Hematopoietic multipotent progenitor cell treated with erythropoietin and hydrocortisone succinate and interleukin-3 and kit ligand, for 6 days (in vitro differentiated cells): ENCODE measurements at regions not wholly inside any gene's neighbourhood (a gene's known extent, or its start where the extent isn't known, plus 50 kb on each side); places are given as distances from the start of the nearest gene placed in this dataset.

Source experiments
- DNase-seq: peaks from one replicate; pipeline ENCODE4 v3.0.0-alpha.2; 2015

GRCh38 chr13:106159295-106160195, 375.9 kb downstream of the EFNB2 start:
- DNase-seq: no peak

GRCh38 chr13:106156468-106156867, 379.0 kb downstream of the EFNB2 start:
- no peak for DNase-seq

GRCh38 chr13:106155411-106155810, 380.1 kb downstream of the EFNB2 start:
- DNase-seq: no peak

- DNase-seq: no peak
Observed at GRCh38 chr13:106153876-106154275, 381.6 kb downstream of the EFNB2 start.

- DNase-seq: no peak
Observed at GRCh38 chr13:106153041-106153440, 382.4 kb downstream of the EFNB2 start.

GRCh38 chr13:106152047-106152446, 383.4 kb downstream of the EFNB2 start:
- DNase-seq: no peak

- no peak for DNase-seq
Observed at GRCh38 chr13:106151056-106151699, 384.3 kb downstream of the EFNB2 start.

- DNase-seq: no peak
Observed at GRCh38 chr13:106145997-106146864, 389.2 kb downstream of the EFNB2 start.

GRCh38 chr13:106145070-106145469, 390.4 kb downstream of the EFNB2 start:
- no peak for DNase-seq

GRCh38 chr13:106143930-106144709, 391.3 kb downstream of the EFNB2 start:
- DNase-seq: no peak

GRCh38 chr13:106143392-106143791, 392.1 kb downstream of the EFNB2 start:
- DNase-seq: no peak

GRCh38 chr13:106140476-106140875, 395.0 kb downstream of the EFNB2 start:
- no peak for DNase-seq

GRCh38 chr13:106139942-106140341, 395.5 kb downstream of the EFNB2 start:
- no peak for DNase-seq

- DNase-seq: no peak
Observed at GRCh38 chr13:106139377-106139776, 396.1 kb downstream of the EFNB2 start.

GRCh38 chr13:106138620-106139019, 396.8 kb downstream of the EFNB2 start:
- no peak for DNase-seq

GRCh38 chr13:106133025-106133424, 402.4 kb downstream of the EFNB2 start:
- no peak for DNase-seq

- DNase-seq: no peak
Observed at GRCh38 chr13:106132216-106132615, 403.2 kb downstream of the EFNB2 start.

GRCh38 chr13:106129993-106130392, 405.5 kb downstream of the EFNB2 start:
- no peak for DNase-seq

GRCh38 chr13:106129273-106129672, 406.2 kb downstream of the EFNB2 start:
- DNase-seq: no peak

- DNase-seq: no peak
Observed at GRCh38 chr13:106122234-106122633, 413.2 kb downstream of the EFNB2 start.

GRCh38 chr13:106121173-106121754, 414.2 kb downstream of the EFNB2 start:
- DNase-seq: no peak

GRCh38 chr13:106118996-106119395, 416.5 kb downstream of the EFNB2 start:
- DNase-seq: no peak
